ENCODE measurements at regions not wholly inside any gene's neighbourhood (a gene's known extent, or its start where the extent isn't known, plus 50 kb on each side); places are given as distances from the start of the nearest gene placed in this dataset.

DNA sequence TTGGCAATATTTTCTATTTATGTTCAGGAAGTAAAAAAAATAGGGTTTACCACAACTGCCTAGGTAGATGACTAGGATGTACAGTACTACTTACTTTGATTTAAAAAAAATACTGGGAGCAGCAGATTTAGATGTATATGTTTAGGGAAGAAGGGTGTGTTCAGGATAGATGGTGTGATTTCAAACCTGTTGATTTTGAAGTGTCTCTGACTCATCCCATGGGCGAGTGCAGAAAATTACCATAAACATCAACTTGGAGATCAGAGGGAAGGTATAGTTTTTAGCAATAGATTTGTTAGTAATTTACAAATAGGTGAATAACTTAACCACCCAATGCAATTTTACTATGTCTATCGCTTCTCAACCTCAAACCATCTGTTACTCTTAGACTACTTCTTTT lies 214.8 kb downstream of the NDFIP2 start:
- TF ChIP-seq, protein P1, sequence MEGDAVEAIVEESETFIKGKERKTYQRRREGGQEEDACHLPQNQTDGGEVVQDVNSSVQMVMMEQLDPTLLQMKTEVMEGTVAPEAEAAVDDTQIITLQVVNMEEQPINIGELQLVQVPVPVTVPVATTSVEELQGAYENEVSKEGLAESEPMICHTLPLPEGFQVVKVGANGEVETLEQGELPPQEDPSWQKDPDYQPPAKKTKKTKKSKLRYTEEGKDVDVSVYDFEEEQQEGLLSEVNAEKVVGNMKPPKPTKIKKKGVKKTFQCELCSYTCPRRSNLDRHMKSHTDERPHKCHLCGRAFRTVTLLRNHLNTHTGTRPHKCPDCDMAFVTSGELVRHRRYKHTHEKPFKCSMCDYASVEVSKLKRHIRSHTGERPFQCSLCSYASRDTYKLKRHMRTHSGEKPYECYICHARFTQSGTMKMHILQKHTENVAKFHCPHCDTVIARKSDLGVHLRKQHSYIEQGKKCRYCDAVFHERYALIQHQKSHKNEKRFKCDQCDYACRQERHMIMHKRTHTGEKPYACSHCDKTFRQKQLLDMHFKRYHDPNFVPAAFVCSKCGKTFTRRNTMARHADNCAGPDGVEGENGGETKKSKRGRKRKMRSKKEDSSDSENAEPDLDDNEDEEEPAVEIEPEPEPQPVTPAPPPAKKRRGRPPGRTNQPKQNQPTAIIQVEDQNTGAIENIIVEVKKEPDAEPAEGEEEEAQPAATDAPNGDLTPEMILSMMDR (IDR thresholded peaks at IDR 0.05; ENCODE audit: low read depth, low read length, poor library complexity, severe bottlenecking) = no peak
- TF ChIP-seq EZH2phosphoT487 (IDR thresholded peaks at IDR 0.05; ENCODE audit: borderline replicate concordance, low read length) = no peak

Measured in DOHH2 (cell line).